ENCODE measurements at regions not wholly inside any gene's neighbourhood (a gene's known extent, or its start where the extent isn't known, plus 50 kb on each side); places are given as distances from the start of the nearest gene placed in this dataset.

GRCh38 chr12:59082952-59083351 is 162.6 kb upstream of the LRIG3 start:
- H3K9ac ChIP-seq (ENCODE audit: low read length) = no peak overlapping the region
- H3K9me3 ChIP-seq (ENCODE audit: control insufficient read depth in 1 of 2, insufficient read depth in 1 of 2, low read depth in 1 of 2, low read length in 2 of 2) = no peaks in the 10 kb centered on the region
- no peaks in the 10 kb centered on the region for H4K20me1 ChIP-seq (ENCODE audit: insufficient read depth)
- TF ChIP-seq CBX3 (IDR thresholded peaks at IDR 0.05; ENCODE audit: low read depth) = no peak
- TF ChIP-seq RAD21 (IDR thresholded peaks at IDR 0.05; ENCODE audit: low read depth) = no peak
- no peak for TF ChIP-seq POLR2A (IDR thresholded peaks at IDR 0.05; ENCODE audit: borderline replicate concordance, extremely low read depth, insufficient read depth, insufficient read length)
- no peak for TF ChIP-seq SIN3A (IDR thresholded peaks at IDR 0.05; ENCODE audit: low read depth)
- TF ChIP-seq REST (IDR thresholded peaks at IDR 0.05; ENCODE audit: low read depth) = no peak
- no peak for TF ChIP-seq SP1 (IDR thresholded peaks at IDR 0.05; ENCODE audit: low read depth)
- no peak for TF ChIP-seq EZH2 (IDR thresholded peaks at IDR 0.05)
- no peak for TF ChIP-seq EZH2phosphoT487 (IDR thresholded peaks at IDR 0.05; ENCODE audit: borderline replicate concordance)
- TF ChIP-seq, protein P1, sequence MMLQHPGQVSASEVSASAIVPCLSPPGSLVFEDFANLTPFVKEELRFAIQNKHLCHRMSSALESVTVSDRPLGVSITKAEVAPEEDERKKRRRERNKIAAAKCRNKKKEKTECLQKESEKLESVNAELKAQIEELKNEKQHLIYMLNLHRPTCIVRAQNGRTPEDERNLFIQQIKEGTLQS (IDR thresholded peaks at IDR 0.05) = no peak
- no peak for TF ChIP-seq ZNF274 (IDR thresholded peaks at IDR 0.05; ENCODE audit: low read depth, low read length)
- no peak for TF ChIP-seq CEBPB (IDR thresholded peaks at IDR 0.05; ENCODE audit: low read depth)
- no peak for TF ChIP-seq ELF1 (IDR thresholded peaks at IDR 0.05; ENCODE audit: borderline replicate concordance, low read depth)
- no peak for TF ChIP-seq TCF7L2 (IDR thresholded peaks at IDR 0.05; ENCODE audit: borderline replicate concordance, extremely low read depth, insufficient read depth, insufficient read length)
- no peak for TF ChIP-seq YY1 (IDR thresholded peaks at IDR 0.05; ENCODE audit: extremely low read depth, insufficient replicate concordance, low read depth, low read length)
- TF ChIP-seq ZBTB33 (IDR thresholded peaks at IDR 0.05; ENCODE audit: extremely low read depth, insufficient replicate concordance, low read length) = no peak
- TF ChIP-seq ZFX (IDR thresholded peaks at IDR 0.05) = no peak
- no peak for TF ChIP-seq FOSL1 (IDR thresholded peaks at IDR 0.05; ENCODE audit: low read depth)
- no peak for TF ChIP-seq SRF (IDR thresholded peaks at IDR 0.05; ENCODE audit: low read depth)
- ChIA-PET POLR2A (no interaction called here), CTCF (no interaction called here), RAD21 (ENCODE audit: low non-redundant PET in 1 of 2, low total read pairs in 2 of 2, uncharacterized antibody in 2 of 2, unreplicated experiment in 2 of 2) (no interaction called here)
- ATAC-seq (no peak), DNase-seq (ENCODE audit: low read depth, low spot score) (no peak)
- H3K36me3 ChIP-seq (ENCODE audit: control insufficient read depth in 1 of 2, insufficient read depth in 2 of 2, low read length in 2 of 2) = no peaks in the 10 kb centered on the region
- intact Hi-C loops (cut with micrococcal nuclease) = loop anchor here (10.0 kb wide), 1 partner anchor 248 kb away; no protein-coding TSS in a partner anchor
- H3K79me2 ChIP-seq (ENCODE audit: insufficient read depth, low read length) = no peaks in the 10 kb centered on the region
- BruUV-seq (replicated peaks) = no TSS peak
- H3K4me3 ChIP-seq (replicated peaks in 1 of 2; ENCODE audit: low read depth in 1 of 2, low read length in 2 of 2) = no peak overlapping the region
- H3K27ac ChIP-seq (ENCODE audit: low read depth, low read length) = no peak overlapping the region
- H3K4me2 ChIP-seq (ENCODE audit: low read length) = no peak overlapping the region
- no peak overlapping the region for H2AFZ ChIP-seq (ENCODE audit: low read depth, low read length, poor library complexity, severe bottlenecking)
- no peaks in the 10 kb centered on the region for H3K9me2 ChIP-seq (ENCODE audit: insufficient read depth)
- H3K27me3 ChIP-seq (ENCODE audit: insufficient read depth, low read length) = no peaks in the 10 kb centered on the region
- no peaks in the 10 kb centered on the region for H3K4me1 ChIP-seq (ENCODE audit: control insufficient read depth in 1 of 2, insufficient read depth in 2 of 2, low read length in 2 of 2)
